ENCODE measurements at regions not wholly inside any gene's neighbourhood (a gene's known extent, or its start where the extent isn't known, plus 50 kb on each side); places are given as distances from the start of the nearest gene placed in this dataset.
"Not testable (repeated sequence)": the region's sequence is repeated elsewhere in the genome, so short reads cannot be mapped to it uniquely, and the experiment has no call there.

DNA sequence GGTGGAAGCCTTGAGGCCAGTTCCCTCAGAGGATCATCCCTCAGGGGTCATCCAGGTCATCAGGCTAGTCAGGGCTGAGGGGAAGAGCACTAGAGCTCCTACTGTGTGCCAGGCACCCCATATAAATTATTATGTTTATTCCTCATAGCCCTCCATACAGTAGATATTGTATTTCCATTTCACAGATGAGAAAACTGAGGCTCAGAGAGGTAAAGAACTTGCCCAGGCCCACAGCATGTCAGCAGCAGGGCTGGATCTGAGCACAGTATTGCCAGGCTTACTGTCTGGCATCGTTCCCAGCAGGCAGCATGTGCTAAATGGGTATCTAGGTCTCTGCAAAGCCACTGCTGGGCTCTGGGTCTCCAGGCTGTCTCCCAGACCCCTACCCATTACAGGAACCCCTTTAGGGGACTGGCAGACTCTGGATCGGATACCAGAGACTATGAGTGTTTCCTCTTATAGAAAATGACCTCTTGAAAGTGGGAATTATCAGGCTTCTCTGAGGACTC lies 153.3 kb downstream of the PTPRU start:
- no peak for DNase-seq (ENCODE audit: low read depth)
- H3K4me3 ChIP-seq (ENCODE audit: control insufficient read depth, low read depth, low read length) = no peak overlapping the region
- TF ChIP-seq, protein P1, sequence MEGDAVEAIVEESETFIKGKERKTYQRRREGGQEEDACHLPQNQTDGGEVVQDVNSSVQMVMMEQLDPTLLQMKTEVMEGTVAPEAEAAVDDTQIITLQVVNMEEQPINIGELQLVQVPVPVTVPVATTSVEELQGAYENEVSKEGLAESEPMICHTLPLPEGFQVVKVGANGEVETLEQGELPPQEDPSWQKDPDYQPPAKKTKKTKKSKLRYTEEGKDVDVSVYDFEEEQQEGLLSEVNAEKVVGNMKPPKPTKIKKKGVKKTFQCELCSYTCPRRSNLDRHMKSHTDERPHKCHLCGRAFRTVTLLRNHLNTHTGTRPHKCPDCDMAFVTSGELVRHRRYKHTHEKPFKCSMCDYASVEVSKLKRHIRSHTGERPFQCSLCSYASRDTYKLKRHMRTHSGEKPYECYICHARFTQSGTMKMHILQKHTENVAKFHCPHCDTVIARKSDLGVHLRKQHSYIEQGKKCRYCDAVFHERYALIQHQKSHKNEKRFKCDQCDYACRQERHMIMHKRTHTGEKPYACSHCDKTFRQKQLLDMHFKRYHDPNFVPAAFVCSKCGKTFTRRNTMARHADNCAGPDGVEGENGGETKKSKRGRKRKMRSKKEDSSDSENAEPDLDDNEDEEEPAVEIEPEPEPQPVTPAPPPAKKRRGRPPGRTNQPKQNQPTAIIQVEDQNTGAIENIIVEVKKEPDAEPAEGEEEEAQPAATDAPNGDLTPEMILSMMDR (IDR thresholded peaks at IDR 0.05; ENCODE audit: control insufficient read depth, insufficient read depth, low read depth, low read length, missing control alignments) = no peak

DNA sequence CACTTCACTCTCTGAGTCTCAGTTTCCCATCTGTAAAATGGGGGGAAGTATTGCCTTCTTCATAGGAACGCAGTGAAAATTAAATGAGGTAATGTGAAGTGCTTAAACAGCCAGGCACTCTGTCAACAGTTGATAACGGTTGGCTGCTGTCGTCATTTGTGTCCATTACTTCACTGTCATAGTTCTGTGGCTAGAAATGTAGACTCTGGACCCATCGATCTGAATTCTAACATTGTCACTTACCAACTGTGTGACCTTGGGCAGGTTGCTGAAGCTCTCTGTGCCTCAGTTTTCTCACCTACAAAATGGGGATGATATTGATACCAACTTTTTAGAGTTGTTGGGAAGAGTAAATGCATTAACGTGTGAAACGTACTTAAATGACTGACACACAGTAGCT lies 152.6 kb downstream of the PTPRU start:
- TF ChIP-seq, protein P1 (IDR thresholded peaks at IDR 0.05; ENCODE audit: control insufficient read depth, insufficient read depth, low read depth, low read length, missing control alignments) = no peak
- DNase-seq (ENCODE audit: low read depth) = no peak
- no peak overlapping the region for H3K4me3 ChIP-seq (ENCODE audit: control insufficient read depth, low read depth, low read length)

DNA sequence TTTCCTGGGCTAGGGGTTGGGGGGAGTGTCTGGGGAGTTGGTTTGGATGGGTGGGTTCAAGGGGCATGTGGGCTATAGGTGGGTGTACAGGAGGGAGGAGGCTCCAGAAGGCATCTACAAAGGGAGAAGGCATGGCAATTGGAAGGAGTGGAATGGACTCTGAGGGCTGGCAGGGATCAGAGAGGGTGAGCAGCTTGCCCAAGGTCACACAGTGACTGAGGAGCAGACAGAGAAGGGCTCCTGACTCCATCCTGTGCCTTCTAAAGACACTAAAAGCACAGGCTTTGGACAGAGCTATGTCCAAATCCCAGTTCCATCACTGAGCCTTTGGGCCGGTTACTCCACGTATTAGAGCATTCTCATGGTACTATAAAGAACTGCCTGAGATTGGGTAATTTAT lies 151.8 kb downstream of the PTPRU start:
- no peak for DNase-seq (ENCODE audit: low read depth)
- no peak overlapping the region for H3K4me3 ChIP-seq (ENCODE audit: control insufficient read depth, low read depth, low read length)
- TF ChIP-seq, protein P1 (IDR thresholded peaks at IDR 0.05; ENCODE audit: control insufficient read depth, insufficient read depth, low read depth, low read length, missing control alignments) = no peak

DNA sequence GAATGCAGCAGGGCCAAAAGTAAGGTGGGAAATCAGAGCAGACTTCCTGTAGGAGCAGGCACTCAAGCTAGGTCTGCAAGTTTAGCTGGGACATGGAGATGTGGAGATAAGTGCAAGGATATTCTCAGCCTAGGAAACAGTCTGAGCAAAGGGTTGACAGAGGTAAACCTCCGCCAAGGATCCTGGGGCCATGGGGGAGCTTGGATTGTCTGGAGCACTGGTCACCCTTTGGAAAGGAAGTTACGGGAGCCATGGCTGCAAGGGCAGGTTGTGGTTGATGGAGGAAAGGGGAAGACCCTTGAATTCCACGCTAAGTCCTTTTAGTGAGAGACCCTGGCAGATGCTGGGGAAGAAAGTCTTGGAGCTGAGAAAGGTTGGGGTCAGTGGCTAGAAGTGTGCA lies 150.9 kb downstream of the PTPRU start:
- no peak overlapping the region for H3K4me3 ChIP-seq (ENCODE audit: control insufficient read depth, low read depth, low read length)
- TF ChIP-seq, protein P1 (IDR thresholded peaks at IDR 0.05; ENCODE audit: control insufficient read depth, insufficient read depth, low read depth, low read length, missing control alignments) = no peak
- no peak for DNase-seq (ENCODE audit: low read depth)

DNA sequence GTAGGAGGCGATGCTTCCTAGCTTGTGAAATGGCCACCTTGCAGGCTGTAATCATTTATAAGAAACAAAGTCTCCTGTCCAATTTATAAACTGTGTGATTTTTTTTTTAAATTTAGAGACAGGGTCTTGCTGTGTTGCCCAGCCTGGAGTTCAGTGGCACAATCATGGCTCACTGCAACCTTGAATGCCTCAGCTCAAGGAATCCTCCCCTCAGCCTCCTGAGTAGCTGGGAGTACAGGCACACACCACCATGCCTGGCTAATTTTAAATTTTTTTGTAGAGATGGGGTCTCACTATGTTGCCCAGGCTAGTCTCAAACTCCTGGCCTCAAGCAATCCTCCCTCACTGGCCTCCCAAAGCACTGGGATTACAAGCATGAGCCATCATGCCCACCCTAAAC lies 150.1 kb downstream of the PTPRU start:
- H3K4me3 ChIP-seq (ENCODE audit: control insufficient read depth, low read depth, low read length); DNase-seq (ENCODE audit: low read depth): not testable (repeated sequence)

DNA sequence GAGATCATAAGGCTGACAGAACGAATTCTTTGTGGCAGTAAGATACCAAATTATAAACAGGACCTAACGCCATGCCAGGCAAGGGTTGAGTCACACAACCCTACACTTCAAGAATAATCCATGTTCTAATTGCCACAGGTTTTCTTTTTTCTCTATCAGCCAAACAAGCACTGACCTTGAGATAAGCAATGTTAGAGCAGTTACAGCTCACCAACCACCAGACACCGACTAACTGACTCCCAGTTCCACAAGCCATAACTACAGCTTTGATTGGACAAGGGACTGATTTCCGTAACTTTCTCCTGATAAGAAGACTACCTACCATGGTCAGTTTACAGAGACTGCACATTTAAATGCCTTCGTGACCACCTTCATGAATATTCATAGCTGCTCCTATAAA lies 149.6 kb downstream of the PTPRU start:
- TF ChIP-seq, protein P1 (IDR thresholded peaks at IDR 0.05; ENCODE audit: control insufficient read depth, insufficient read depth, low read depth, low read length, missing control alignments) = no peak
- no peak overlapping the region for H3K4me3 ChIP-seq (ENCODE audit: control insufficient read depth, low read depth, low read length)
- no peak for DNase-seq (ENCODE audit: low read depth)

DNA sequence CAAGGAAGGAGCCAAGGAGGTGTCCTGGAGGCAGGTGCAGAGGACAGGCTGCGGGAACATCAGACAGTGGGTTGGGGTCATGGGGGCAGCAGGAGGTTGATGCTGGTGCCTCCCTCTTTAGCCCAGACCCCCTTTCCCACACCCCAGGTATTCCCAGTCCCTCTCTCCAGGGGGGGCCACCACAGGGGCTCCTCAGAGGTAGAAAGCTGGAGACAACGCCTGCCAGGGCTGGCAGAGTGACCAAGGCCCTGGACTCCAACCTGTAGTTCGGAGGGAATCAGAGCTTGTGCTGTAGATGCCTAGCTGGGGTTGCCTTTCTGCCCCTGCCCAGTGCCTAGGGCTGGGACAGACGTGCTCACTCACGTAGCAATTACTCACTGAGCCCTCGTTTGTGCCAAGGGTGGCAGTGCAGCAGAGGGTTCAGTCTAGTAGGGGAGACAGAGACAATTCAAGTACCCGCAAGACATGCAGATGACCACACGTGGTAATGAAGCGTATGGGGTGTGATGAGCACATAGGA lies 148.2 kb downstream of the PTPRU start:
- H3K4me3 ChIP-seq (ENCODE audit: control insufficient read depth, low read depth, low read length) = no peak overlapping the region
- TF ChIP-seq, protein P1 (IDR thresholded peaks at IDR 0.05; ENCODE audit: control insufficient read depth, insufficient read depth, low read depth, low read length, missing control alignments) = no peak
- DNase-seq (ENCODE audit: low read depth) = no peak

Data from AG09309 (cell line).